HEK293 (cell line): ENCODE measurements at regions not wholly inside any gene's neighbourhood (a gene's known extent, or its start where the extent isn't known, plus 50 kb on each side); places are given as distances from the start of the nearest gene placed in this dataset.

ENCODE experiments used
- CTCF ChIA-PET: fragments of 350-600 bp; formaldehyde crosslinking; extraction: SDS; loops from one replicate; lab custom pipeline; 2021; ENCODE audit warnings: antibody characterized with exemption; lab: Yijun Ruan, JAX
- POLR2A ChIA-PET: fragments of 300-600 bp; formaldehyde crosslinking; extraction: SDS; loops from one replicate; lab custom pipeline; 2020; ENCODE audit warnings: antibody characterized with exemption, inconsistent platforms; lab: Yijun Ruan, JAX
- H3K27ac ChIP-seq: fragments of 200-500 bp; sonication (Bioruptor generic); 2 replicates; pipeline ENCODE4 v1.5.1; 2014; ENCODE audit warnings: low read depth, low read length, control low read depth, inconsistent platforms; ENCODE audit errors: extremely low read depth
- H3K36me3 ChIP-seq, 2 experiments: fragments of 200-500 bp in 1 of 2; sonication (Bioruptor generic) in 1 of 2; 1 replicate in 1 of 2; 2 replicates in 1 of 2; pipeline ENCODE4 v1.5.1; 2014 to 2017; ENCODE audit warnings: inconsistent platforms in 2 of 2, low read length in 2 of 2; ENCODE audit not compliant: control insufficient read depth in 2 of 2, insufficient read depth in 1 of 2
- H3K4me1 ChIP-seq: fragments of 200-500 bp; sonication (Bioruptor generic); 2 replicates; pipeline ENCODE4 v1.5.1; 2014; ENCODE audit warnings: mild to moderate bottlenecking, low read length, inconsistent platforms; ENCODE audit not compliant: control insufficient read depth, insufficient read depth
- H3K4me3 ChIP-seq: 2 replicates; pipeline ENCODE4 v1.5.1; 2011; ENCODE audit warnings: low read depth, mild to moderate bottlenecking, control low read depth, low read length, moderate library complexity
- H3K9me3 ChIP-seq: fragments of 200-500 bp; sonication (Bioruptor generic); 2 replicates; pipeline ENCODE4 v1.5.1; 2014; ENCODE audit warnings: low read depth, low read length, inconsistent platforms; ENCODE audit not compliant: control insufficient read depth, insufficient read depth
- HIC1 ChIP-seq: fragments of 450-650 bp; formaldehyde crosslinking; IDR thresholded peaks from 2 replicates; pipeline ENCODE4 v1.5.1; 2016; ENCODE audit warnings: missing biosample characterization, missing genetic modification characterization
- KLF16 ChIP-seq: fragments of 450-650 bp; formaldehyde crosslinking; IDR thresholded peaks from 2 replicates; pipeline ENCODE4 v1.5.1; 2017; ENCODE audit warnings: missing biosample characterization, missing genetic modification characterization
- OVOL3 ChIP-seq: fragments of 450-650 bp; formaldehyde crosslinking; IDR thresholded peaks from 2 replicates; pipeline ENCODE4 v1.5.1; 2016; ENCODE audit warnings: missing biosample characterization, missing genetic modification characterization
- SCRT2 ChIP-seq: fragments of 450-650 bp; formaldehyde crosslinking; IDR thresholded peaks from 2 replicates; pipeline ENCODE4 v1.5.1; 2016; ENCODE audit warnings: missing biosample characterization, missing genetic modification characterization
- SP3 ChIP-seq: fragments of 450-650 bp; formaldehyde crosslinking; IDR thresholded peaks from 2 replicates; pipeline ENCODE4 v1.5.1; 2016; ENCODE audit warnings: missing biosample characterization, missing genetic modification characterization
- SP7 ChIP-seq: fragments of 450-650 bp; formaldehyde crosslinking; IDR thresholded peaks from 2 replicates; pipeline ENCODE4 v1.5.1; 2016; ENCODE audit warnings: missing biosample characterization, missing genetic modification characterization
- TRIM28 ChIP-seq: IDR thresholded peaks from 2 replicates; pipeline ENCODE4 v1.6.1; 2011; ENCODE audit warnings: low read length, control low read depth, borderline replicate concordance
- ZBTB21 ChIP-seq: fragments of 450-650 bp; formaldehyde crosslinking; IDR thresholded peaks from 2 replicates; pipeline ENCODE4 v1.5.1; 2017; ENCODE audit warnings: missing biosample characterization, missing genetic modification characterization
- ZBTB6 ChIP-seq: fragments of 450-650 bp; formaldehyde crosslinking; IDR thresholded peaks from 2 replicates; pipeline ENCODE4 v1.5.1; 2017; ENCODE audit warnings: missing biosample characterization, missing genetic modification characterization
- ZBTB8A ChIP-seq: fragments of 450-650 bp; formaldehyde crosslinking; IDR thresholded peaks from 2 replicates; pipeline ENCODE4 v1.5.1; 2016; ENCODE audit warnings: missing biosample characterization, missing genetic modification characterization
- ZEB2 ChIP-seq: fragments of 450-650 bp; formaldehyde crosslinking; IDR thresholded peaks from 2 replicates; pipeline ENCODE4 v1.5.1; 2016; ENCODE audit warnings: missing biosample characterization, missing genetic modification characterization
- ZNF10 ChIP-seq: fragments of 450-650 bp; formaldehyde crosslinking; IDR thresholded peaks from 2 replicates; pipeline ENCODE4 v1.5.1; 2017; ENCODE audit warnings: missing biosample characterization, missing genetic modification characterization
- ZNF121 ChIP-seq: fragments of 450-650 bp; formaldehyde crosslinking; IDR thresholded peaks from 2 replicates; pipeline ENCODE4 v1.5.1; 2016; ENCODE audit warnings: missing biosample characterization, missing genetic modification characterization
- ZNF211 ChIP-seq: fragments of 450-650 bp; formaldehyde crosslinking; IDR thresholded peaks from 2 replicates; pipeline ENCODE4 v1.5.1; 2016; ENCODE audit warnings: low read depth, missing biosample characterization, missing genetic modification characterization
- ZNF266 ChIP-seq: fragments of 450-650 bp; formaldehyde crosslinking; IDR thresholded peaks from 2 replicates; pipeline ENCODE4 v1.5.1; 2016; ENCODE audit warnings: missing biosample characterization, missing genetic modification characterization, low read depth
- ZNF341 ChIP-seq: fragments of 450-650 bp; formaldehyde crosslinking; IDR thresholded peaks from 2 replicates; pipeline ENCODE4; 2016; ENCODE audit warnings: low read depth, missing biosample characterization, missing genetic modification characterization
- ZNF544 ChIP-seq: fragments of 450-650 bp; formaldehyde crosslinking; IDR thresholded peaks from 2 replicates; pipeline ENCODE4 v1.5.0; 2017; ENCODE audit warnings: missing biosample characterization, missing genetic modification characterization
- ZNF621 ChIP-seq: fragments of 450-650 bp; formaldehyde crosslinking; IDR thresholded peaks from 2 replicates; pipeline ENCODE4 v1.5.1; 2017; ENCODE audit warnings: missing biosample characterization, missing genetic modification characterization
- ZNF623 ChIP-seq: fragments of 450-650 bp; formaldehyde crosslinking; IDR thresholded peaks from 2 replicates; pipeline ENCODE4 v1.5.1; 2016; ENCODE audit warnings: missing biosample characterization, missing genetic modification characterization
- ZNF629 ChIP-seq: fragments of 450-650 bp; formaldehyde crosslinking; IDR thresholded peaks from 2 replicates; pipeline ENCODE4 v1.5.1; 2017; ENCODE audit warnings: missing biosample characterization, missing genetic modification characterization
- ZNF658 ChIP-seq: fragments of 450-650 bp; formaldehyde crosslinking; IDR thresholded peaks from 2 replicates; pipeline ENCODE4; 2016; ENCODE audit warnings: missing biosample characterization, missing genetic modification characterization
- ZNF677 ChIP-seq: fragments of 450-650 bp; IDR thresholded peaks from 2 replicates; pipeline ENCODE4 v1.5.0; 2018; ENCODE audit warnings: missing biosample characterization, mild to moderate bottlenecking, missing genetic modification characterization, moderate library complexity
- ZNF791 ChIP-seq: fragments of 450-650 bp; formaldehyde crosslinking; IDR thresholded peaks from 2 replicates; pipeline ENCODE4 v1.5.1; 2016; ENCODE audit warnings: missing biosample characterization, missing genetic modification characterization
- ZNF792 ChIP-seq: fragments of 450-650 bp; formaldehyde crosslinking; IDR thresholded peaks from 2 replicates; pipeline ENCODE4 v1.5.1; 2016; ENCODE audit warnings: missing biosample characterization, missing genetic modification characterization
- TF ChIP-seq, protein P1 (sequence below): fragments of 450-650 bp; formaldehyde crosslinking; IDR thresholded peaks from 2 replicates; pipeline ENCODE4 v1.5.1; 2017; ENCODE audit warnings: missing biosample characterization, missing genetic modification characterization
- TF ChIP-seq, protein P2 (sequence below): fragments of 450-650 bp; formaldehyde crosslinking; IDR thresholded peaks from 2 replicates; pipeline ENCODE4 v1.5.1; 2016; ENCODE audit warnings: missing biosample characterization, missing genetic modification characterization
- TF ChIP-seq, protein P3 (sequence below): fragments of 450-650 bp; formaldehyde crosslinking; IDR thresholded peaks from 2 replicates; pipeline ENCODE4 v1.5.1; 2016; ENCODE audit warnings: missing biosample characterization, missing genetic modification characterization
- TF ChIP-seq, protein P4 (sequence below): fragments of 450-650 bp; formaldehyde crosslinking; IDR thresholded peaks from 2 replicates; pipeline ENCODE4 v1.5.1; 2017; ENCODE audit warnings: missing biosample characterization, missing genetic modification characterization

GRCh38 chr2:44086629-44087028 lies 82.0 kb upstream of the PPM1B start:
- no peak overlapping the region for H3K4me3 ChIP-seq
- CTCF ChIA-PET: interaction anchor here (0.6 to 2.2 kb wide), 18 partner anchors 9 to 271 kb away, joined by 3 to 10 read pairs (median 4); no protein-coding TSS in a partner anchor

GRCh38 chr2:44087036-44087713 lies 81.5 kb upstream of the PPM1B start:
- no peaks in the 10 kb centered on the region for H3K36me3 ChIP-seq
- ChIA-PET CTCF (interaction anchor here (0.6 to 2.2 kb wide), 24 partner anchors 9 to 304 kb away, joined by 3 to 10 read pairs (median 4); no protein-coding TSS in a partner anchor), POLR2A (interaction anchor here (1.0 kb wide), 1 partner anchor 55 kb away, joined by 3 read pairs; no protein-coding TSS in a partner anchor)
- peak overlapping the region; percentile 13 for H3K4me3 ChIP-seq
- no peaks in the 10 kb centered on the region for H3K4me1 ChIP-seq
- no peak overlapping the region for H3K27ac ChIP-seq
- H3K9me3 ChIP-seq: no peaks in the 10 kb centered on the region
- TF ChIP-seq ZNF544 (tag by site-specific recombination): no peak
- TF ChIP-seq OVOL3: no peak
- TF ChIP-seq ZNF791 (tag by site-specific recombination): no peak
- TF ChIP-seq HIC1 (tag by site-specific recombination): 0 out of 2 replicates have a peak, but pooled peaks have one; percentile 46
- 0 out of 2 replicates have a peak, but pooled peaks have one; percentile 48 for TF ChIP-seq TRIM28
- TF ChIP-seq KLF16 (tag by site-specific recombination): 0 out of 2 replicates have a peak, but pooled peaks have one; percentile 26
- TF ChIP-seq SP3: peak; percentile 42; the same call in 1 of the 2 replicates
- TF ChIP-seq, protein P1, sequence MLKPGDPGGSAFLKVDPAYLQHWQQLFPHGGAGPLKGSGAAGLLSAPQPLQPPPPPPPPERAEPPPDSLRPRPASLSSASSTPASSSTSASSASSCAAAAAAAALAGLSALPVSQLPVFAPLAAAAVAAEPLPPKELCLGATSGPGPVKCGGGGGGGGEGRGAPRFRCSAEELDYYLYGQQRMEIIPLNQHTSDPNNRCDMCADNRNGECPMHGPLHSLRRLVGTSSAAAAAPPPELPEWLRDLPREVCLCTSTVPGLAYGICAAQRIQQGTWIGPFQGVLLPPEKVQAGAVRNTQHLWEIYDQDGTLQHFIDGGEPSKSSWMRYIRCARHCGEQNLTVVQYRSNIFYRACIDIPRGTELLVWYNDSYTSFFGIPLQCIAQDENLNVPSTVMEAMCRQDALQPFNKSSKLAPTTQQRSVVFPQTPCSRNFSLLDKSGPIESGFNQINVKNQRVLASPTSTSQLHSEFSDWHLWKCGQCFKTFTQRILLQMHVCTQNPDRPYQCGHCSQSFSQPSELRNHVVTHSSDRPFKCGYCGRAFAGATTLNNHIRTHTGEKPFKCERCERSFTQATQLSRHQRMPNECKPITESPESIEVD (tag by site-specific recombination): no peak
- TF ChIP-seq ZBTB21 (tag by site-specific recombination): 0 out of 2 replicates have a peak, but pooled peaks have one; percentile 41
- no peak for TF ChIP-seq ZNF623 (tag by site-specific recombination)
- peak; percentile 79 for TF ChIP-seq ZNF629
- 0 out of 2 replicates have a peak, but pooled peaks have one; percentile 22 for TF ChIP-seq ZEB2 (tag by site-specific recombination)
- peak; percentile 84; the same call in 1 of the 2 replicates for TF ChIP-seq ZNF121 (tag by site-specific recombination)
- 0 out of 2 replicates have a peak, but pooled peaks have one; percentile 8 for TF ChIP-seq SCRT2 (tag by site-specific recombination)
- no peak for TF ChIP-seq ZNF266 (tag by site-specific recombination)
- TF ChIP-seq, protein P2, sequence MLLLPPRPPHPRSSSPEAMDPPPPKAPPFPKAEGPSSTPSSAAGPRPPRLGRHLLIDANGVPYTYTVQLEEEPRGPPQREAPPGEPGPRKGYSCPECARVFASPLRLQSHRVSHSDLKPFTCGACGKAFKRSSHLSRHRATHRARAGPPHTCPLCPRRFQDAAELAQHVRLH (tag by site-specific recombination): 0 out of 2 replicates have a peak, but pooled peaks have one; percentile 13
- peak; percentile 8; the same call in 1 of the 2 replicates for TF ChIP-seq ZNF10 (tag by site-specific recombination)
- TF ChIP-seq ZBTB8A (tag by site-specific recombination): peak; percentile 67
- TF ChIP-seq, protein P3, sequence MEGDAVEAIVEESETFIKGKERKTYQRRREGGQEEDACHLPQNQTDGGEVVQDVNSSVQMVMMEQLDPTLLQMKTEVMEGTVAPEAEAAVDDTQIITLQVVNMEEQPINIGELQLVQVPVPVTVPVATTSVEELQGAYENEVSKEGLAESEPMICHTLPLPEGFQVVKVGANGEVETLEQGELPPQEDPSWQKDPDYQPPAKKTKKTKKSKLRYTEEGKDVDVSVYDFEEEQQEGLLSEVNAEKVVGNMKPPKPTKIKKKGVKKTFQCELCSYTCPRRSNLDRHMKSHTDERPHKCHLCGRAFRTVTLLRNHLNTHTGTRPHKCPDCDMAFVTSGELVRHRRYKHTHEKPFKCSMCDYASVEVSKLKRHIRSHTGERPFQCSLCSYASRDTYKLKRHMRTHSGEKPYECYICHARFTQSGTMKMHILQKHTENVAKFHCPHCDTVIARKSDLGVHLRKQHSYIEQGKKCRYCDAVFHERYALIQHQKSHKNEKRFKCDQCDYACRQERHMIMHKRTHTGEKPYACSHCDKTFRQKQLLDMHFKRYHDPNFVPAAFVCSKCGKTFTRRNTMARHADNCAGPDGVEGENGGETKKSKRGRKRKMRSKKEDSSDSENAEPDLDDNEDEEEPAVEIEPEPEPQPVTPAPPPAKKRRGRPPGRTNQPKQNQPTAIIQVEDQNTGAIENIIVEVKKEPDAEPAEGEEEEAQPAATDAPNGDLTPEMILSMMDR (tag by site-specific recombination): peak; percentile 86
- TF ChIP-seq, protein P4, sequence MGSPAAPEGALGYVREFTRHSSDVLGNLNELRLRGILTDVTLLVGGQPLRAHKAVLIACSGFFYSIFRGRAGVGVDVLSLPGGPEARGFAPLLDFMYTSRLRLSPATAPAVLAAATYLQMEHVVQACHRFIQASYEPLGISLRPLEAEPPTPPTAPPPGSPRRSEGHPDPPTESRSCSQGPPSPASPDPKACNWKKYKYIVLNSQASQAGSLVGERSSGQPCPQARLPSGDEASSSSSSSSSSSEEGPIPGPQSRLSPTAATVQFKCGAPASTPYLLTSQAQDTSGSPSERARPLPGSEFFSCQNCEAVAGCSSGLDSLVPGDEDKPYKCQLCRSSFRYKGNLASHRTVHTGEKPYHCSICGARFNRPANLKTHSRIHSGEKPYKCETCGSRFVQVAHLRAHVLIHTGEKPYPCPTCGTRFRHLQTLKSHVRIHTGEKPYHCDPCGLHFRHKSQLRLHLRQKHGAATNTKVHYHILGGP (tag by site-specific recombination): no peak
- TF ChIP-seq ZNF792 (tag by site-specific recombination): no peak
- peak; percentile 62; the same call in 1 of the 2 replicates for TF ChIP-seq SP7
- TF ChIP-seq ZNF658 (tag by site-specific recombination): no peak
- no peak for TF ChIP-seq ZBTB6 (tag by site-specific recombination)
- no peak for TF ChIP-seq ZNF211 (tag by site-specific recombination)

More at GRCh38 chr2:44086629-44087028, 82.0 kb upstream of the PPM1B start:
- Histone ChIP-seq H3K9me3 (no peaks in the 10 kb centered on the region), H3K36me3 (no peaks in the 10 kb centered on the region), H3K27ac (no peak overlapping the region), H3K4me1 (no peaks in the 10 kb centered on the region)
- POLR2A ChIA-PET: interaction anchor here (1.0 kb wide), 1 partner anchor 56 kb away, joined by 3 read pairs; no protein-coding TSS in a partner anchor
- TF ChIP-seq ZNF677 (tag by site-specific recombination) (no peak), ZNF341 (tag by site-specific recombination) (peak; percentile 43; the same call in 1 of the 2 replicates), ZNF621 (tag by site-specific recombination) (no peak)
